H1 (cell line): ENCODE measurements at regions not wholly inside any gene's neighbourhood (a gene's known extent, or its start where the extent isn't known, plus 50 kb on each side); places are given as distances from the start of the nearest gene placed in this dataset.

Experiments
- CTCF ChIA-PET: fragments of 300-600 bp; sonication (Branson Sonifier 250); formaldehyde crosslinking; loops from one replicate; lab custom pipeline; 2021; ENCODE audit not compliant: partially characterized antibody; lab: Charles Lee
- POLR2A ChIA-PET: fragments of 300-600 bp; sonication (Branson Sonifier 250); formaldehyde crosslinking; loops from one replicate; lab custom pipeline; 2021; ENCODE audit warnings: inconsistent platforms; ENCODE audit not compliant: partially characterized antibody; lab: Charles Lee
- DNase-seq, 2 experiments: peaks; one replicate each; pipeline versions ENCODE4 v3.0.0 to v3.0.0-alpha.2; 2010 to 2022; ENCODE audit warnings: low spot score in 2 of 2, low read depth in 1 of 2, mixed read lengths in 1 of 2
- FAIRE-seq: peaks from 2 replicates; lab custom pipeline; 2011; peaks lifted over from hg19 to GRCh38; lab: Jason Lieb, UNC
- H2AFZ ChIP-seq: 2 replicates; pipeline ENCODE4 v1.8.1; 2012; ENCODE audit warnings: low read length, inconsistent platforms
- H2AK5ac ChIP-seq: 2 replicates; pipeline ENCODE4 v1.6.1; 2013; ENCODE audit warnings: low read depth, low read length
- H2BK120ac ChIP-seq: replicated peaks from 2 replicates; pipeline ENCODE3; 2013; ENCODE audit warnings: low read depth, low read length, inconsistent platforms
- H2BK12ac ChIP-seq: 2 replicates; pipeline ENCODE4 v1.6.1; 2013; ENCODE audit warnings: low read depth, low read length
- H2BK15ac ChIP-seq: 2 replicates; pipeline ENCODE4 v1.6.1; 2013; ENCODE audit warnings: low read length
- H2BK20ac ChIP-seq: 2 replicates; pipeline ENCODE4 v1.6.1; 2013; ENCODE audit warnings: low read length
- H2BK5ac ChIP-seq: 2 replicates; pipeline ENCODE4 v1.6.1; 2013; ENCODE audit warnings: low read depth, low read length
- H3K14ac ChIP-seq: 2 replicates; pipeline ENCODE4 v1.6.1; 2013; ENCODE audit warnings: inconsistent platforms; ENCODE audit not compliant: insufficient read length
- H3K18ac ChIP-seq: 2 replicates; pipeline ENCODE4 v1.6.1; 2013; ENCODE audit warnings: low read length; ENCODE audit errors: extremely low read depth
- H3K23ac ChIP-seq: 2 replicates; pipeline ENCODE4 v1.6.1; 2013; ENCODE audit warnings: inconsistent platforms; ENCODE audit not compliant: insufficient read length
- H3K23me2 ChIP-seq: 2 replicates; pipeline ENCODE4 v1.6.1; 2013; ENCODE audit warnings: low read depth, low read length
- H3K27ac ChIP-seq: 2 replicates; pipeline ENCODE4 v1.6.1; 2011; ENCODE audit warnings: low read depth, low read length, inconsistent platforms
- H3K27me3 ChIP-seq, 4 experiments: replicated peaks in 1 of 4; 1 replicate in 1 of 4; 2 replicates in 3 of 4; pipeline versions ENCODE4 v1.6.1 to v1.8.1; 2011 to 2013; ENCODE audit warnings: low read length in 3 of 4, mild to moderate bottlenecking in 3 of 4, inconsistent platforms in 2 of 4, mixed read lengths in 2 of 4, moderate library complexity in 1 of 4; ENCODE audit not compliant: control insufficient read depth in 3 of 4, insufficient read depth in 3 of 4; ENCODE audit errors: extremely low read depth in 1 of 4
- H3K36me3 ChIP-seq, 4 experiments: 2 replicates each; pipeline versions ENCODE4 v1.6.1 to v1.8.1; 2011 to 2013; ENCODE audit warnings: mild to moderate bottlenecking in 4 of 4, low read length in 3 of 4, moderate library complexity in 2 of 4, control low read depth in 1 of 4, inconsistent platforms in 1 of 4; ENCODE audit not compliant: insufficient read depth in 4 of 4, control insufficient read depth in 2 of 4
- H3K4ac ChIP-seq: replicated peaks from 2 replicates; pipeline ENCODE3; 2013; ENCODE audit warnings: low read length, low read depth, mixed read lengths, inconsistent platforms; ENCODE audit not compliant: insufficient read length
- H3K4me1 ChIP-seq, 4 experiments: replicated peaks in 1 of 4; 1 replicate in 1 of 4; 2 replicates in 3 of 4; pipeline versions ENCODE4 v1.6.1 to v1.8.1; 2011 to 2013; ENCODE audit warnings: low read length in 3 of 4, inconsistent platforms in 2 of 4, mixed read lengths in 1 of 4; ENCODE audit not compliant: insufficient read depth in 4 of 4, control insufficient read depth in 3 of 4
- H3K4me2 ChIP-seq, 2 experiments: 2 replicates each; pipeline versions ENCODE4 v1.6.1 to v1.8.1; 2011 to 2013; ENCODE audit warnings: low read depth in 2 of 2, low read length in 2 of 2, control low read depth in 1 of 2, inconsistent platforms in 1 of 2, mild to moderate bottlenecking in 1 of 2; ENCODE audit not compliant: insufficient read depth in 1 of 2
- H3K4me3 ChIP-seq, 4 experiments: fragments of 200-600, 300-600 bp in 1 of 4; sonication (generic), shearing (Covaris generic), sonication (Bioruptor Twin) in 1 of 4; 2 replicates each; pipeline versions ENCODE4 v1.5.1 to v1.8.1; 2011 to 2016; ENCODE audit warnings: low read length in 4 of 4, low read depth in 3 of 4, control low read depth in 2 of 4, inconsistent platforms in 2 of 4, mild to moderate bottlenecking in 2 of 4, mixed read lengths in 1 of 4, moderate library complexity in 1 of 4; ENCODE audit not compliant: insufficient read depth in 2 of 4; ENCODE audit errors: extremely low read depth in 1 of 4
- H3K56ac ChIP-seq: replicated peaks from 2 replicates; pipeline ENCODE3; 2013; ENCODE audit warnings: low read depth, mild to moderate bottlenecking, mixed read lengths, low read length, inconsistent platforms; ENCODE audit not compliant: insufficient read length
- H3K79me1 ChIP-seq: 2 replicates; pipeline ENCODE4 v1.6.1; 2013; ENCODE audit warnings: low read depth, low read length, control low read depth
- H3K79me2 ChIP-seq, 2 experiments: 2 replicates each; pipeline versions ENCODE4 v1.6.1 to v1.8.1; 2012 to 2013; ENCODE audit warnings: low read length in 2 of 2, mild to moderate bottlenecking in 2 of 2, inconsistent platforms in 1 of 2; ENCODE audit not compliant: insufficient read depth in 2 of 2, control insufficient read depth in 1 of 2
- H3K9ac ChIP-seq, 4 experiments: replicated peaks in 1 of 4; 1 replicate in 1 of 4; 2 replicates in 3 of 4; pipeline versions ENCODE4 v1.6.1 to v1.8.1; 2011 to 2013; ENCODE audit warnings: low read depth in 3 of 4, low read length in 3 of 4, control low read depth in 2 of 4, mild to moderate bottlenecking in 2 of 4, moderate library complexity in 2 of 4, inconsistent platforms in 1 of 4; ENCODE audit errors: extremely low read depth in 1 of 4
- H3K9me3 ChIP-seq, 2 experiments: 2 replicates each; pipeline versions ENCODE4 v1.6.1 to v1.8.1; 2012 to 2013; ENCODE audit warnings: mild to moderate bottlenecking in 2 of 2, moderate library complexity in 2 of 2, control low read depth in 1 of 2, inconsistent platforms in 1 of 2, low read depth in 1 of 2, low read length in 1 of 2, mixed read lengths in 1 of 2; ENCODE audit not compliant: insufficient read depth in 2 of 2
- H4K20me1 ChIP-seq, 2 experiments: replicated peaks in 1 of 2; 2 replicates each; pipeline versions ENCODE3 to v1.8.1; 2011 to 2013; ENCODE audit warnings: inconsistent platforms in 2 of 2, low read length in 2 of 2, mild to moderate bottlenecking in 1 of 2; ENCODE audit not compliant: insufficient read depth in 2 of 2, control insufficient read depth in 1 of 2
- H4K5ac ChIP-seq: 2 replicates; pipeline ENCODE4 v1.6.1; 2013; ENCODE audit warnings: low read length, low read depth, mixed read lengths, inconsistent platforms; ENCODE audit not compliant: insufficient read length
- H4K8ac ChIP-seq: 2 replicates; pipeline ENCODE4 v1.8.0; 2013; ENCODE audit warnings: mild to moderate bottlenecking, moderate library complexity, low read length, inconsistent platforms; ENCODE audit not compliant: insufficient read depth; ENCODE audit errors: extremely low read depth
- H4K91ac ChIP-seq: replicated peaks from 2 replicates; pipeline ENCODE3; 2013; ENCODE audit warnings: low read length, mixed read lengths, inconsistent platforms; ENCODE audit not compliant: insufficient read length
- HDAC2 ChIP-seq, 2 experiments: fragments of 300-600 bp in 1 of 2; sonication (generic) in 1 of 2; IDR thresholded peaks; 2 replicates each; pipeline ENCODE4 v1.6.1; 2011 to 2012; ENCODE audit warnings: low read depth in 2 of 2, low read length in 2 of 2, mild to moderate bottlenecking in 2 of 2, moderate library complexity in 2 of 2, borderline replicate concordance in 1 of 2, inconsistent platforms in 1 of 2
- JUND ChIP-seq: IDR thresholded peaks from 2 replicates; pipeline ENCODE4 v1.6.1; 2011; ENCODE audit warnings: mild to moderate bottlenecking, improper control_type of control experiment, low read length
- SP2 ChIP-seq: IDR thresholded peaks from 2 replicates; pipeline ENCODE4 v1.6.1; 2012; ENCODE audit warnings: mild to moderate bottlenecking, low read length, inconsistent platforms
- SRF ChIP-seq: IDR thresholded peaks from 2 replicates; pipeline ENCODE4 v1.6.1; 2011; ENCODE audit warnings: mild to moderate bottlenecking, low read depth, low read length, moderate library complexity
- SUZ12 ChIP-seq: fragments of 200-600 bp; sonication (generic); IDR thresholded peaks from 2 replicates; pipeline ENCODE4 v1.6.1; 2012; ENCODE audit warnings: mild to moderate bottlenecking, inconsistent platforms, low read length, moderate library complexity, mixed read lengths
- WGBS, 2 experiments: shearing (Covaris generic) in 1 of 2; methylation state at CpG; one replicate each; pipeline versions ENCODE4 v1.1.6 to v1.1.7; 2013 to 2015; ENCODE audit warnings: low lambda C conversion rate in 2 of 2, mixed read lengths in 2 of 2, inconsistent platforms in 1 of 2, low coverage in 1 of 2, missing lambda C conversion rate in 1 of 2; ENCODE audit not compliant: insufficient replicate concordance in 2 of 2, insufficient coverage in 1 of 2, insufficient read length in 1 of 2; ENCODE audit errors: extremely low coverage in 1 of 2, missing lambda C conversion rate in 1 of 2; 5-methylcytosine and 5-hydroxymethylcytosine counted together
- TF ChIP-seq, protein P1 (sequence below): IDR thresholded peaks from 2 replicates; pipeline ENCODE4 v1.6.1; 2012; ENCODE audit warnings: inconsistent platforms

DNA sequence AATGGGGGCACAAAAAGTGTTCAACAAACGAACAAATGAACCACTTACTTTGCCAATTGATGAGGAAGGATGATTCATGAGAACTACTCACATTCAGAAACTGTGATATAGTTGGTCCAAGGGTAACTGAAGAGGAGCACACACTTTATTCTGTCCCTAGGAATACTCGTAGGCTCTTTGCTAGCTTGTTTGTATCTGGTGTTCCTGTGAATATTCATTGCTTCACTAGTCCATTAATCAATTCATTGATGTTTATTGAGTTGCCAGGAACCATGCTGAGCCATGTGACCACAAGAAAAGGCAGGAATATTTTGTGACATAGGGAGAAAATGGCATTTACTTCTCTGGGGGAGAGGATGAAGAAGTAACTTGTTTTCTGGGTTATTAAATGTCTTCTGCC, 338.3 kb downstream of the IL20RB start:
- Histone ChIP-seq H3K14ac (no peak overlapping the region), H3K27ac (no peak overlapping the region), H3K18ac (no peak overlapping the region), H3K4ac (no peak overlapping the region), H2BK12ac (no peak overlapping the region), H2BK120ac (no peak overlapping the region), H2AK5ac (no peak overlapping the region), H3K4me2 (no peak overlapping the region), H4K91ac (no peak overlapping the region), H3K79me1 (no peaks in the 10 kb centered on the region), H2BK5ac (no peak overlapping the region), H3K27me3 (no peaks in the 10 kb centered on the region), H4K8ac (no peak overlapping the region), H2AFZ (no peak overlapping the region; the same call in 1 of the 2 replicates), H4K5ac (no peak overlapping the region), H3K9me3 (no peaks in the 10 kb centered on the region), H4K20me1 (no peaks in the 10 kb centered on the region), H3K4me3 (no peak overlapping the region), H3K4me1 (peaks cover 0 to 10% (median 6%) of the 10 kb centered on the region in 4 experiments; a peak in 4 of 7 replicates), H3K23me2 (no peaks in the 10 kb centered on the region; the same call in 1 of the 2 replicates), H3K36me3 (no peaks in the 10 kb centered on the region), H3K23ac (peak overlapping the region; percentile 74), H3K56ac (no peak overlapping the region), H2BK15ac (no peak overlapping the region), H2BK20ac (no peak overlapping the region), H3K9ac (no peak overlapping the region), H3K79me2 (no peaks in the 10 kb centered on the region)
- CTCF ChIA-PET: interaction anchor here (1.0 to 4.3 kb wide), 9 partner anchors 8 to 398 kb away, joined by 3 to 31 read pairs (median 3); no protein-coding TSS in a partner anchor
- WGBS, 2 experiments: 64% methylated on average over 2 of the region's 2 CpGs; no CpG with 5 or more reads in 1 of the 2 experiments
- no peak for FAIRE-seq
- POLR2A ChIA-PET: no interaction called here
- no peak for DNase-seq
- TF ChIP-seq HDAC2 (IDR thresholded peaks at IDR 0.05; ENCODE audit: borderline replicate concordance in 1 of 2, low read depth in 2 of 2, low read length in 2 of 2) (no peak), JUND (no peak), SRF (no peak), SP2 (no peak), SUZ12 (no peak)
- TF ChIP-seq, protein P1, sequence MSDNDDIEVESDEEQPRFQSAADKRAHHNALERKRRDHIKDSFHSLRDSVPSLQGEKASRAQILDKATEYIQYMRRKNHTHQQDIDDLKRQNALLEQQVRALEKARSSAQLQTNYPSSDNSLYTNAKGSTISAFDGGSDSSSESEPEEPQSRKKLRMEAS: no peak
